ENCODE measurements at regions not wholly inside any gene's neighbourhood (a gene's known extent, or its start where the extent isn't known, plus 50 kb on each side); places are given as distances from the start of the nearest gene placed in this dataset.

- TF ChIP-seq ZNF512 (CRISPR knock-in tag; IDR thresholded peaks at IDR 0.05) = no peak
- TF ChIP-seq ATF4 (CRISPR knock-in tag; IDR thresholded peaks at IDR 0.05) = no peak
- TF ChIP-seq BRCA1 (CRISPR knock-in tag; IDR thresholded peaks at IDR 0.05) = no peak
- no peak for TF ChIP-seq ARNT (IDR thresholded peaks at IDR 0.05)
These were observed 825.2 kb upstream of the SALL3 start (continued) for GRCh38 chr18:78154444-78154843.

GRCh38 chr18:78154853-78155252, 824.8 kb upstream of the SALL3 start:
- WGBS (ENCODE audit: low lambda C conversion rate) = 8% methylated on average over 4 of the region's 4 CpGs
- Histone ChIP-seq H3K4me1 (ENCODE audit: insufficient read depth, low read length) (no peaks in the 10 kb centered on the region), H4K20me1 (ENCODE audit: insufficient read depth, low read length) (no peaks in the 10 kb centered on the region), H2AFZ (ENCODE audit: low read length) (no peak overlapping the region), H3K36me3 (replicated peaks in 1 of 2; ENCODE audit: control insufficient read depth in 1 of 2, insufficient read depth in 2 of 2, low read length in 2 of 2) (no peaks in the 10 kb centered on the region), H3K9me3 (ENCODE audit: low read length) (no peaks in the 10 kb centered on the region), H3K4me3 (replicated peaks in 1 of 3; ENCODE audit: insufficient read depth in 1 of 3, low read depth in 2 of 3, low read length in 3 of 3) (no peak overlapping the region), H3K79me2 (ENCODE audit: insufficient read depth, low read length) (no peaks in the 10 kb centered on the region), H3K27me3 (ENCODE audit: control insufficient read depth in 1 of 2, insufficient read depth in 2 of 2, low read length in 2 of 2) (peaks cover 0 to 13% of the 10 kb centered on the region in 2 experiments; a peak in 3 of 5 replicates), H3K27ac (ENCODE audit: extremely low read length, insufficient read depth, low read length) (no peak overlapping the region), H3K9ac (ENCODE audit: insufficient read depth, low read depth, low read length) (no peak overlapping the region), H3K4me2 (ENCODE audit: low read depth, low read length) (no peak overlapping the region)
- ATAC-seq (no peak), FAIRE-seq (no peak), DNase-seq (ENCODE audit: low spot score) (no peak)
- no TSS peak for BruUV-seq (replicated peaks)
- CTCF ChIA-PET (ENCODE audit: low intra/inter-chr PET ratio, low total read pairs) = no interaction called here
- POLR2A ChIA-PET = no interaction called here
- intact Hi-C loops (cut with micrococcal nuclease; ENCODE audit: unreplicated experiment) = no loop called here
- no peak for TF ChIP-seq THAP8 (CRISPR knock-in tag; IDR thresholded peaks at IDR 0.05; ENCODE audit: borderline replicate concordance)
- TF ChIP-seq ZNF780A (CRISPR knock-in tag; IDR thresholded peaks at IDR 0.05) = no peak
- no peak for TF ChIP-seq PTBP1 (IDR thresholded peaks at IDR 0.05; ENCODE audit: low read depth, low read length, poor library complexity, severe bottlenecking)
- TF ChIP-seq ZNF83 (CRISPR knock-in tag; IDR thresholded peaks at IDR 0.05; ENCODE audit: borderline replicate concordance) = no peak
- no peak for TF ChIP-seq HNF4G (IDR thresholded peaks at IDR 0.05; ENCODE audit: borderline replicate concordance, low read depth, low read length)
- no peak for TF ChIP-seq HNF4G (CRISPR knock-in tag; IDR thresholded peaks at IDR 0.05; ENCODE audit: borderline replicate concordance, low read depth)
- TF ChIP-seq ZBTB21 (CRISPR knock-in tag; IDR thresholded peaks at IDR 0.05) = no peak
- no peak for TF ChIP-seq ZBTB46 (CRISPR knock-in tag; IDR thresholded peaks at IDR 0.05; ENCODE audit: borderline replicate concordance)
- no peak for TF ChIP-seq ATF7-NPFF (CRISPR knock-in tag; IDR thresholded peaks at IDR 0.05; ENCODE audit: low read depth)
- no peak for TF ChIP-seq ETV6 (CRISPR knock-in tag; conservative IDR thresholded peaks at IDR 0.05)
- no peak for TF ChIP-seq PHF8 (CRISPR knock-in tag; IDR thresholded peaks at IDR 0.05)
- in situ Hi-C loops (cut with HindIII; ENCODE audit: extremely low pct_ligation_motif_present, low pct_unique_long_range_greater_than_20kb) = loop anchor here (5.0 kb wide), 1 partner anchor 1868 kb away; no protein-coding TSS in a partner anchor

Measured in HepG2 (cell line).